ENCODE measurements at regions not wholly inside any gene's neighbourhood (a gene's known extent, or its start where the extent isn't known, plus 50 kb on each side); places are given as distances from the start of the nearest gene placed in this dataset.

DNA sequence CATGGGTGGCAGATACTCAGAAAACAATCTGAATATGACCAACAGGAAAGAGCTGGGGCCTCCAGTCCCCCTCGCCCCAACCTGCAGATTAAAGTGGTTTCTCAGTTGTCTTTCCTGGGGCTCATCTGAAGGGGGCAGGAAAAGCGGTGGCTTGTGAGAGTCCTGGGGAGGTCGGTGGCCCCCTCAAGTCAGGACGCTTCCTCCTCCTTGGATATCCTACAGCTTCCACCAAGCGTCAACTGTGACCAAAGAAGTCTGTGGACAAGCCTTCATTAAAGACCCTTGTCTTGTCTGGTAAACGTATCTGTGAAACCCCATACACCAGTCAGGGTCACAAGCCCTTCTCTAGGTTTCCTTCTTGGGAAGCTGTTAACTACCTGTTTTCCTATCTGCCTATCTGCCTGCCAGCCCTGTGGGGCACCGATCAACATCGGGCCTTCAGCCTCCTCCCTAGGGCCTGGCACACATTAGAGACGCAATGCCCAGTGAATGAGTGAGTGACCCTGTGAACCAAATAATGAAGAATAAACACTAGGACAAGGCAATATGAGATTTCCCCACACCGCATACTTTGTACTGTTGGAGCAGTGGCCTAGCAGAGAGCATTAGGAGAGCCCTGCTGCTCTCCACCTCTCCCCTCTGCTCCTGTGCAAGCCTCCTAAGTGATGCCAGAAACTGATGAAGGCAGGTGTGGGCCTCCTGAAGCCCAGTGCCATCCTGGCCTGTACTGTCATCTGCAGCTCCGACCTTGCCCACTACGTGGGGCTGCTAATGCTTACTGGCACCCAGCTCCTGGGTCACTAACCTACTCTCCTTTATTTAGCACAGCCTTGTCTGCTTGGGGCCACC lies 1317.8 kb downstream of the UQCRFS1 start:
- no peak overlapping the region for H3K4me2 ChIP-seq (ENCODE audit: low read length)
- no peaks in the 10 kb centered on the region for H3K4me1 ChIP-seq (ENCODE audit: control insufficient read depth, insufficient read depth, low read length)
- no peak overlapping the region for H3K4me3 ChIP-seq (ENCODE audit: low read length)
- no peaks in the 10 kb centered on the region for H3K27me3 ChIP-seq (ENCODE audit: control insufficient read depth, insufficient read depth, low read length)
- H3K9me3 ChIP-seq (replicated peaks; ENCODE audit: low read length): peaks cover 4% of the 10 kb centered on the region
- no peak overlapping the region for H3K9ac ChIP-seq (ENCODE audit: low read depth, low read length)
- no peaks in the 10 kb centered on the region for H3K36me3 ChIP-seq (ENCODE audit: insufficient read depth, low read length)

DNA sequence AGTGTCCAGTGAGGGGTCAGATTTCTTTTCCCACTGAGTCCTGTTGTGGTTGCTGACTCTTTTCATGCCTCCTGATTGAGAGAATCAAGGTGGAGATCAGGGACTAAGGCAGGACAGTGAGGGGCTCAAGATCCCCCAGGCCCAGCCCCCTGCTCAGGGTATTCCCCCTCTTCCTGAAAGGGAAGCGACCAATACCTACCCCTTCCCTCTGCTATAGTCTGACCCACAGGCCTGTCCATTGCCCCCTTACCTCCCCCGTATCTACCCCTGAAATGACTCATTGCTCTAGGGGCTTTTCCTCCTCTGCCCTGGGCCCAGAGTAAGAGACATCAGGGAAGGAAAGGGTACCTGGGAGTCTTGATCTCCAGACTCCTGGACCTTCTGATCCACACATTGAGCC lies 1320.5 kb downstream of the UQCRFS1 start:
- Histone ChIP-seq H3K27me3 (ENCODE audit: control insufficient read depth, insufficient read depth, low read length) (no peaks in the 10 kb centered on the region), H3K9ac (ENCODE audit: low read depth, low read length) (no peak overlapping the region), H3K9me3 (replicated peaks; ENCODE audit: low read length) (no peaks in the 10 kb centered on the region), H3K4me1 (ENCODE audit: control insufficient read depth, insufficient read depth, low read length) (no peaks in the 10 kb centered on the region), H3K4me2 (ENCODE audit: low read length) (no peak overlapping the region), H3K36me3 (ENCODE audit: insufficient read depth, low read length) (no peaks in the 10 kb centered on the region), H3K4me3 (ENCODE audit: low read length) (no peak overlapping the region)

DNA sequence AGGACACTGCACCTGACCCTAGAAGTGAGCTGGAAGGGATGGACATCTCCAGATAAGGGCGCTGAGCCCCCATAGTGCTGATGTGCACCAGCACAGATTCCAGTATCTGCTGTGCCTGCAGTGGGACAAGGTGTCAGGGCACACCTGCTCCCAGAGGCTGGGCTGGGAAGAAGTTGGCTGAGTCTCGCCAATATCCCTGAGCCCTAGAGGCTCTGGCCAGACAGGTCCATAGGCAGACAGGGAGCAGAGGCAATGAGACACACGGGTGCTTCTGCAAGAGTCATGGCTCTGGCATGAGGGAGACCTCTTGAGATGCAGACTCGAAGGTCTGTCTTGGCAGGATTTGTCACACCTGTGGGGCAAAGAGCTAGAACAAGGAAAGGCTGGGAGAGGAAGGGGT lies 1321.5 kb downstream of the UQCRFS1 start:
- no peak overlapping the region for H3K9ac ChIP-seq (ENCODE audit: low read depth, low read length)
- H3K4me2 ChIP-seq (ENCODE audit: low read length): no peak overlapping the region
- no peaks in the 10 kb centered on the region for H3K9me3 ChIP-seq (replicated peaks; ENCODE audit: low read length)
- no peaks in the 10 kb centered on the region for H3K36me3 ChIP-seq (ENCODE audit: insufficient read depth, low read length)
- no peak overlapping the region for H3K4me3 ChIP-seq (ENCODE audit: low read length)
- no peaks in the 10 kb centered on the region for H3K27me3 ChIP-seq (ENCODE audit: control insufficient read depth, insufficient read depth, low read length)
- H3K4me1 ChIP-seq (ENCODE audit: control insufficient read depth, insufficient read depth, low read length): no peaks in the 10 kb centered on the region

- Histone ChIP-seq H3K4me3 (ENCODE audit: low read length) (no peak overlapping the region), H3K9ac (ENCODE audit: low read depth, low read length) (no peak overlapping the region), H3K4me2 (ENCODE audit: low read length) (no peak overlapping the region), H3K27me3 (ENCODE audit: control insufficient read depth, insufficient read depth, low read length) (no peaks in the 10 kb centered on the region), H3K36me3 (ENCODE audit: insufficient read depth, low read length) (no peaks in the 10 kb centered on the region), H3K9me3 (replicated peaks; ENCODE audit: low read length) (no peaks in the 10 kb centered on the region), H3K4me1 (ENCODE audit: control insufficient read depth, insufficient read depth, low read length) (no peaks in the 10 kb centered on the region)
Observed at GRCh38 chr19:27890696-27891095, 1322.3 kb downstream of the UQCRFS1 start.

GRCh38 chr19:27890206-27890605 lies 1322.7 kb downstream of the UQCRFS1 start:
- H3K9me3 ChIP-seq (replicated peaks; ENCODE audit: low read length): no peaks in the 10 kb centered on the region
- H3K36me3 ChIP-seq (ENCODE audit: insufficient read depth, low read length): no peaks in the 10 kb centered on the region
- H3K27me3 ChIP-seq (ENCODE audit: control insufficient read depth, insufficient read depth, low read length): no peaks in the 10 kb centered on the region
- H3K4me3 ChIP-seq (ENCODE audit: low read length): no peak overlapping the region
- no peak overlapping the region for H3K4me2 ChIP-seq (ENCODE audit: low read length)
- no peak overlapping the region for H3K9ac ChIP-seq (ENCODE audit: low read depth, low read length)
- no peaks in the 10 kb centered on the region for H3K4me1 ChIP-seq (ENCODE audit: control insufficient read depth, insufficient read depth, low read length)

DNA sequence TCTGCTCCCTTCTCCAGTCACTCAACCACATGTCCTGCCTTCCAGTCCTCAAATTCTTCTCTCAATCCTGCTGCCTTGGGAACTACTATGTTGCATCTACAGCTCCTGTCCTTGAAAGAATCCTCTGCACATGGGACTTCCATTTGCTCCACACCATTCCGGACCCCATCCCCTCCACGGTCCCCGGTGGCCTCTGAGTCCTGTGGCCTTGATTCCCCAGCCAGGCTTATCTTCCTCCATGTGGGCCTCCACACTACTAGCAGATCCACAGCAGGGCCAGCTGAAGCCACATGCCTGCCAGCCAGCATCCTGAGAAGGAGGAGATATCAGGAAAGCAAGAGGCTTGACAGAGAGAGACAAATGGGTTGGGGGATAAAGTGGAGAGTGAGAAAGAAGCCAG lies 1323.8 kb downstream of the UQCRFS1 start:
- no peaks in the 10 kb centered on the region for H3K4me1 ChIP-seq (ENCODE audit: control insufficient read depth, insufficient read depth, low read length)
- H3K27me3 ChIP-seq (ENCODE audit: control insufficient read depth, insufficient read depth, low read length): no peaks in the 10 kb centered on the region
- no peak overlapping the region for H3K4me2 ChIP-seq (ENCODE audit: low read length)
- H3K36me3 ChIP-seq (ENCODE audit: insufficient read depth, low read length): no peaks in the 10 kb centered on the region
- no peak overlapping the region for H3K9ac ChIP-seq (ENCODE audit: low read depth, low read length)
- no peak overlapping the region for H3K4me3 ChIP-seq (ENCODE audit: low read length)
- no peaks in the 10 kb centered on the region for H3K9me3 ChIP-seq (replicated peaks; ENCODE audit: low read length)

DNA sequence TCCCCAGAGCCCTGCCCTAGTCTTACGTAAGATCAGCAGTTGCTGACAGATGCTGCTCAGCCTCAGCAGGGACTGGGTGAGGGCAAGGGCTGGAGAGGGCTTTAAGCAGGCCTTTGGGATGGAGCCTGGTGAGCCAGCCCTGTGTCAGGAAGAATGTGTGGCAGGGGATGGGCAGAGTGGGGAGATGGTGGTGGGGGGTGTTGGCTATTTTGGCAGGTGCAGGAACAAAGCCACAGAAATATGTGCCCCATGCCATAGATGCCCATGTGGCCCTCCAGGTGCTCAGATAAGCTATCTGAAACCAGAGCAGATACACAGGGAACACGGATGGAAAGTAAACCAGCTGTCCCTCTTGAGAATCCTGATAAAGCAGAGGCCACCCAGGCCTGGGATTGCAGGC lies 1325.0 kb downstream of the UQCRFS1 start:
- no peak overlapping the region for H3K4me3 ChIP-seq (ENCODE audit: low read length)
- H3K9ac ChIP-seq (ENCODE audit: low read depth, low read length): no peak overlapping the region
- no peaks in the 10 kb centered on the region for H3K27me3 ChIP-seq (ENCODE audit: control insufficient read depth, insufficient read depth, low read length)
- H3K4me1 ChIP-seq (ENCODE audit: control insufficient read depth, insufficient read depth, low read length): no peaks in the 10 kb centered on the region
- no peak overlapping the region for H3K4me2 ChIP-seq (ENCODE audit: low read length)
- no peaks in the 10 kb centered on the region for H3K36me3 ChIP-seq (ENCODE audit: insufficient read depth, low read length)
- no peaks in the 10 kb centered on the region for H3K9me3 ChIP-seq (replicated peaks; ENCODE audit: low read length)

GRCh38 chr19:27885359-27885758 lies 1327.6 kb downstream of the UQCRFS1 start:
- Histone ChIP-seq H3K9me3 (replicated peaks; ENCODE audit: low read length) (no peaks in the 10 kb centered on the region), H3K4me3 (ENCODE audit: low read length) (no peak overlapping the region), H3K36me3 (ENCODE audit: insufficient read depth, low read length) (no peaks in the 10 kb centered on the region), H3K27me3 (ENCODE audit: control insufficient read depth, insufficient read depth, low read length) (no peaks in the 10 kb centered on the region), H3K4me2 (ENCODE audit: low read length) (no peak overlapping the region), H3K9ac (ENCODE audit: low read depth, low read length) (no peak overlapping the region), H3K4me1 (ENCODE audit: control insufficient read depth, insufficient read depth, low read length) (no peaks in the 10 kb centered on the region)

DNA sequence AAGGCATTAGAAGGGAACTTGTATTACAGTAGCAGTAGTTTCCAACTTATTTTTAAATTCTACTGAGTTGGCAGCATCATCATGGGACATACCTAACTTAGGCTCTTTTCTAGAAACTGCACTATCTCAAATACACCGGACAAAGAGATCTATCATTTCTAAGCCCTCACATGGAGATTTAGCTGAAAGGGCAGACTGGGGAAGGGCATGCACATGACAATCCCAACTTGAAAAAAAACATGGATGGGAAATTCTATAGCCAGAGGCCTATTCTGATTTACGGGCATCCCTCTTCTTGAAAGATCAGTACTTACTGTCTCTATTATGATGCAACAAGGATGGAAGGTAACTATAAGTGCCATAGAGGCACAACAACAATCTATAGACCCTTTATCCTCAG lies 1328.6 kb downstream of the UQCRFS1 start:
- no peak overlapping the region for H3K4me2 ChIP-seq (ENCODE audit: low read length)
- no peaks in the 10 kb centered on the region for H3K36me3 ChIP-seq (ENCODE audit: insufficient read depth, low read length)
- no peak overlapping the region for H3K9ac ChIP-seq (ENCODE audit: low read depth, low read length)
- H3K4me1 ChIP-seq (ENCODE audit: control insufficient read depth, insufficient read depth, low read length): no peaks in the 10 kb centered on the region
- H3K27me3 ChIP-seq (ENCODE audit: control insufficient read depth, insufficient read depth, low read length): no peaks in the 10 kb centered on the region
- no peak overlapping the region for H3K4me3 ChIP-seq (ENCODE audit: low read length)
- no peaks in the 10 kb centered on the region for H3K9me3 ChIP-seq (replicated peaks; ENCODE audit: low read length)

- Histone ChIP-seq H3K9ac (ENCODE audit: low read depth, low read length) (no peak overlapping the region), H3K36me3 (ENCODE audit: insufficient read depth, low read length) (no peaks in the 10 kb centered on the region), H3K9me3 (replicated peaks; ENCODE audit: low read length) (no peaks in the 10 kb centered on the region), H3K4me2 (ENCODE audit: low read length) (no peak overlapping the region), H3K4me1 (ENCODE audit: control insufficient read depth, insufficient read depth, low read length) (no peaks in the 10 kb centered on the region), H3K27me3 (ENCODE audit: control insufficient read depth, insufficient read depth, low read length) (no peaks in the 10 kb centered on the region), H3K4me3 (ENCODE audit: low read length) (no peak overlapping the region)
Observed at GRCh38 chr19:27881213-27881612, 1331.7 kb downstream of the UQCRFS1 start.

- Histone ChIP-seq H3K9ac (ENCODE audit: low read depth, low read length) (no peak overlapping the region), H3K4me2 (ENCODE audit: low read length) (no peak overlapping the region), H3K9me3 (replicated peaks; ENCODE audit: low read length) (no peaks in the 10 kb centered on the region), H3K36me3 (ENCODE audit: insufficient read depth, low read length) (no peaks in the 10 kb centered on the region), H3K4me1 (ENCODE audit: control insufficient read depth, insufficient read depth, low read length) (no peaks in the 10 kb centered on the region), H3K27me3 (ENCODE audit: control insufficient read depth, insufficient read depth, low read length) (no peaks in the 10 kb centered on the region), H3K4me3 (ENCODE audit: low read length) (no peak overlapping the region)
Observed at GRCh38 chr19:27876976-27877512, 1335.9 kb downstream of the UQCRFS1 start.

DNA sequence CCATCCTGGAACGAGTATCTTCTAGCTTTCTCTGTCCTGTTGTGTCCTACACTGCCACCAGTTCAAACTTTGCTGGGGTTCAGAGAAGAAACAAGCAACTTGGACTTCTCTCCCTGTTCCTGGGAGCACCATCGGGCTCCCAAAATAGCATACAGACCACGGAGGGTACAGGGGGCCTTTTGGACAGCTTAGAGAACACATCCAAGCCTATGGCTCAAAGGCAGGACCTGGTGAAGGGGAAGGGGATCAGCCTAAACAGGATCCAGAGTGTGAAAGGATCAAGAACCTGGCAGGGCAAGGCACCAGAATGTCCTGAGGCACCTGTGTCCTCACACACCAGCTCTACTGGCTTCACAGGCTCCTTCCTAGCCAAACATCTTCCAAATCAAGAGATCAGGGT lies 1336.5 kb downstream of the UQCRFS1 start:
- H3K36me3 ChIP-seq (ENCODE audit: insufficient read depth, low read length): no peaks in the 10 kb centered on the region
- no peaks in the 10 kb centered on the region for H3K9me3 ChIP-seq (replicated peaks; ENCODE audit: low read length)
- no peaks in the 10 kb centered on the region for H3K4me1 ChIP-seq (ENCODE audit: control insufficient read depth, insufficient read depth, low read length)

More for the DNA sequence above, 1336.5 kb downstream of the UQCRFS1 start:
- Histone ChIP-seq H3K4me2 (ENCODE audit: low read length) (no peak overlapping the region), H3K27me3 (ENCODE audit: control insufficient read depth, insufficient read depth, low read length) (no peaks in the 10 kb centered on the region), H3K9ac (ENCODE audit: low read depth, low read length) (no peak overlapping the region), H3K4me3 (ENCODE audit: low read length) (no peak overlapping the region)
